Fibroblast of villous mesenchyme (primary cell): ENCODE measurements at regions not wholly inside any gene's neighbourhood (a gene's known extent, or its start where the extent isn't known, plus 50 kb on each side); places are given as distances from the start of the nearest gene placed in this dataset.
"Not testable (repeated sequence)": the region's sequence is repeated elsewhere in the genome, so short reads cannot be mapped to it uniquely, and the experiment has no call there.

Source experiments
- DNase-seq: peaks from one replicate; pipeline ENCODE4 v3.0.0-alpha.2; 2010; ENCODE audit warnings: low read depth
- H3K4me3 ChIP-seq: 2 replicates; pipeline ENCODE4 v1.5.1; 2011; ENCODE audit warnings: low read depth, mild to moderate bottlenecking, low read length
- CTCF ChIP-seq: IDR thresholded peaks from 2 replicates; pipeline ENCODE4 v1.5.1; 2012; ENCODE audit warnings: low read depth, mild to moderate bottlenecking, low read length; ENCODE audit not compliant: insufficient read depth

- no peak for DNase-seq
- H3K4me3 ChIP-seq: no peak overlapping the region
- TF ChIP-seq CTCF: no peak
These were observed 212.6 kb upstream of the RASGEF1B start for GRCh38 chr4:81684352-81684751.

- TF ChIP-seq CTCF: no peak
- DNase-seq: no peak
- H3K4me3 ChIP-seq: no peak overlapping the region
These were observed 210.8 kb upstream of the RASGEF1B start for GRCh38 chr4:81682492-81682891.

- no peak for DNase-seq
- TF ChIP-seq CTCF: no peak
- H3K4me3 ChIP-seq: no peak overlapping the region
These were observed 207.6 kb upstream of the RASGEF1B start for GRCh38 chr4:81679315-81679714.

- no peak overlapping the region for H3K4me3 ChIP-seq
- TF ChIP-seq CTCF: no peak
- DNase-seq: no peak
These were observed 207.1 kb upstream of the RASGEF1B start for GRCh38 chr4:81678801-81679200.

GRCh38 chr4:81676537-81676936, 204.8 kb upstream of the RASGEF1B start:
- no peak for DNase-seq
- TF ChIP-seq CTCF: no peak
- no peak overlapping the region for H3K4me3 ChIP-seq

- no peak for DNase-seq
- TF ChIP-seq CTCF: no peak
These were observed 204.2 kb upstream of the RASGEF1B start for GRCh38 chr4:81675791-81676393.

GRCh38 chr4:81673961-81674360, 202.3 kb upstream of the RASGEF1B start:
- H3K4me3 ChIP-seq: no peak overlapping the region
- DNase-seq: no peak
- TF ChIP-seq CTCF: no peak

More at GRCh38 chr4:81675791-81676393, 204.2 kb upstream of the RASGEF1B start:
- H3K4me3 ChIP-seq: no peak overlapping the region

- not testable (repeated sequence) for H3K4me3 ChIP-seq
These were observed 196.6 kb upstream of the RASGEF1B start for GRCh38 chr4:81668328-81668727.

More at GRCh38 chr4:81668328-81668727, 196.6 kb upstream of the RASGEF1B start:
- DNase-seq: not testable (repeated sequence)
